ENCODE measurements at regions not wholly inside any gene's neighbourhood (a gene's known extent, or its start where the extent isn't known, plus 50 kb on each side); places are given as distances from the start of the nearest gene placed in this dataset.

- Histone ChIP-seq H3K9ac (replicated peaks; ENCODE audit: extremely low read depth, insufficient read depth, low read length) (no peak overlapping the region), H4K20me1 (replicated peaks; ENCODE audit: control insufficient read depth, extremely low read depth, insufficient read depth, low read length) (no peaks in the 10 kb centered on the region), H3K4me1 (ENCODE audit: control insufficient read depth, extremely low read depth, insufficient read depth, low read length) (no peaks in the 10 kb centered on the region), H2AFZ (ENCODE audit: low read depth, low read length) (no peak overlapping the region), H3K36me3 (ENCODE audit: control insufficient read depth in 2 of 2, extremely low read depth in 1 of 2, insufficient read depth in 2 of 2, low read length in 2 of 2) (no peaks in the 10 kb centered on the region), H3K4me3 (replicated peaks in 1 of 3; ENCODE audit: insufficient read depth in 1 of 3, low read depth in 1 of 3, low read length in 3 of 3) (no peak overlapping the region), H3K27me3 (ENCODE audit: control insufficient read depth in 2 of 2, insufficient read depth in 2 of 2, low read length in 2 of 2) (no peaks in the 10 kb centered on the region), H3K4me2 (ENCODE audit: insufficient read depth, low read length) (no peak overlapping the region), H3K9me1 (replicated peaks; ENCODE audit: control insufficient read depth, extremely low read depth, insufficient read depth, low read length) (no peaks in the 10 kb centered on the region), H3K79me2 (ENCODE audit: control insufficient read depth, insufficient read depth, low read length) (no peaks in the 10 kb centered on the region), H3K27ac (ENCODE audit: insufficient read depth, low read depth, low read length) (no peak overlapping the region), H3K9me3 (replicated peaks; ENCODE audit: control insufficient read depth, insufficient read depth, low read length) (no peaks in the 10 kb centered on the region)
- no peak for FAIRE-seq
- no peak for DNase-seq (ENCODE audit: low read depth, low spot score)
- ChIA-PET POLR2A (no interaction called here), CTCF (no interaction called here)
- intact Hi-C loops (cut with micrococcal nuclease) = no loop called here
- no TSS peak for BruUV-seq (replicated peaks)
- dilution Hi-C loops (cut with MboI; ENCODE audit: extremely low pct_ligation_motif_present, low sequenced_read_pairs) = no loop called here
- TF ChIP-seq FOS (IDR thresholded peaks at IDR 0.05; ENCODE audit: borderline replicate concordance, insufficient read depth, low read length) = no peak
- no peak for TF ChIP-seq CTCF (IDR thresholded peaks at IDR 0.05; ENCODE audit: extremely low read depth in 1 of 2, insufficient read depth in 1 of 2, low read depth in 1 of 2, low read length in 2 of 2)
- no peak for TF ChIP-seq POLR2A (IDR thresholded peaks at IDR 0.05; ENCODE audit: low read depth, low read length)
- TF ChIP-seq JUN (IDR thresholded peaks at IDR 0.05; ENCODE audit: borderline replicate concordance, insufficient read depth, insufficient read length, low read depth) = no peak
- no peak for TF ChIP-seq EZH2 (IDR thresholded peaks at IDR 0.05; ENCODE audit: borderline replicate concordance, low read depth, low read length, severe bottlenecking)
- TF ChIP-seq, protein P1, sequence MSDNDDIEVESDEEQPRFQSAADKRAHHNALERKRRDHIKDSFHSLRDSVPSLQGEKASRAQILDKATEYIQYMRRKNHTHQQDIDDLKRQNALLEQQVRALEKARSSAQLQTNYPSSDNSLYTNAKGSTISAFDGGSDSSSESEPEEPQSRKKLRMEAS (IDR thresholded peaks at IDR 0.05; ENCODE audit: insufficient read depth, insufficient read length) = no peak
- TF ChIP-seq GATA2 (IDR thresholded peaks at IDR 0.05; ENCODE audit: insufficient read depth, insufficient read length, low read depth, low read length) = no peak
- TF ChIP-seq MYC (IDR thresholded peaks at IDR 0.05; ENCODE audit: low read depth, low read length) = no peak
- TF ChIP-seq POLR2AphosphoS5 (IDR thresholded peaks at IDR 0.05; ENCODE audit: insufficient read depth, low read depth, low read length) = no peak
Observed at GRCh38 chr21:35384375-35384774, 335.3 kb upstream of the RUNX1 start.

Data from endothelial cell of umbilical vein (primary cell).